Parathyroid adenoma (tissue), 2 donors: ENCODE measurements at regions not wholly inside any gene's neighbourhood (a gene's known extent, or its start where the extent isn't known, plus 50 kb on each side); places are given as distances from the start of the nearest gene placed in this dataset.

Experiments
- H2AFZ ChIP-seq: fragments of 300-600 bp; sonication (generic); one replicate; pipeline ENCODE4 v1.7.0; 2017; ENCODE audit warnings: antibody characterized with exemption, mild to moderate bottlenecking
- H3K27ac ChIP-seq: fragments of 300-600 bp; sonication (generic); one replicate; pipeline ENCODE4 v1.7.0; 2017
- H3K27me3 ChIP-seq: fragments of 300-600 bp; sonication (generic); one replicate; pipeline ENCODE4 v1.7.0; 2017; ENCODE audit warnings: low read length; ENCODE audit not compliant: control insufficient read depth, insufficient read depth
- H3K36me3 ChIP-seq: fragments of 300-600 bp; sonication (generic); one replicate; pipeline ENCODE4 v1.7.0; 2017; ENCODE audit warnings: low read length; ENCODE audit not compliant: control insufficient read depth, insufficient read depth
- H3K4me1 ChIP-seq: fragments of 300-600 bp; sonication (generic); one replicate; pipeline ENCODE4 v1.7.0; 2017; ENCODE audit warnings: control low read depth
- H3K4me2 ChIP-seq: fragments of 300-600 bp; sonication (generic); one replicate; pipeline ENCODE4 v1.7.0; 2017; ENCODE audit warnings: low read length
- H3K4me3 ChIP-seq: fragments of 300-600 bp; sonication (generic); one replicate; pipeline ENCODE4 v1.7.0; 2017; ENCODE audit warnings: low read depth, low read length
- H3K79me2 ChIP-seq: fragments of 300-600 bp; sonication (generic); one replicate; pipeline ENCODE4 v1.7.0; 2017; ENCODE audit warnings: control low read depth
- H3K9ac ChIP-seq: fragments of 300-600 bp; sonication (generic); one replicate; pipeline ENCODE4 v1.7.0; 2017; ENCODE audit warnings: mild to moderate bottlenecking
- H3K9me3 ChIP-seq: fragments of 300-600 bp; sonication (generic); one replicate; pipeline ENCODE4 v1.7.0; 2017; ENCODE audit warnings: low read length; ENCODE audit not compliant: control insufficient read depth
- CTCF ChIP-seq: fragments of 300-600 bp; sonication (generic); IDR thresholded peaks from one replicate; pipeline ENCODE4 v1.7.0; 2017; ENCODE audit warnings: antibody characterized with exemption, mild to moderate bottlenecking
- donor health status: primary hyperparathyroidism.

DNA sequence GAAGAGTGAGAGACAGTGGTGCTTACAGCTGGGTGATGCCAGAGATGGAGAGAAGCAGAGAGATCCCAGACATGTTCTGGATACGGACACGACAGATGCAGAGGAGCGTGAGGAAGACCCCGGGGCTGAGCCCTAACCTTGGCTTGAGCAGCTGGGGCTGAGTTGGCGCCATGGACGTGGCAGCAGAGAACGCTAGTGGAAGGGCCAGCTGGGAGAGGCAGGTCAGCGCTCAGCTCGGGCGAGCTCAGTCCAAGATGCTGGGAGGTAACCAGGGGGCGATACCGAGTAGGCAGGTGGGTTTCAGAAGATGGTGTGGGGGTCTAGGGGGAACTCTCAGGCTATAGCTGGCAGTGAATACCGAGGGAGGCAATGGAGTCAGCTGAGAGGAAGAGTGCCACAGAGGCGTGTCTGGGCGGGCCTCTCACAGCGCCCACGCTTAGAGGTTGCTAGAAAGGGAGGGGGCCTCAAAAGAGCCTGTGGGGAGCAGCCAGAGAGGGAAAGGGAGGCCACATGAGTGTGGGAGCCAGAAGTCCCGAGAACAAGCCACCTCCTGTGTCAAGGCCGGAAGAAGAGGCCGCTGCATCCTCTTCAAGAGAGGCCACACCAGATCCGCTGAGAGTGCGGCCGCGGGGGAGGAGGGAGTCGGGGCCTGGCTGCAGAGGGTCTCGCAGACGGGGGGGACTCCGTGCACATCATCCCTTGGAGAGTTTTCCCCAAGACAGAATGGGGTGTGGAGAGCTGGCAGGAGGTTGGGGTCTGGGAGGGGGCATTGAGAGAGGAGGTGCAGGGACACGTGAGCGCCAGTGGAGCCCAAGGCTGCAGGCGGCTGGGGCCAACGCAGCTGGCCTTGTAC, 57.0 kb upstream of the DIO3 start:
- Histone ChIP-seq H3K9me3 (no peaks in the 10 kb centered on the region), H3K36me3 (no peaks in the 10 kb centered on the region), H3K4me2 (no peak overlapping the region), H3K4me3 (no peak overlapping the region), H3K79me2 (no peaks in the 10 kb centered on the region), H2AFZ (no peak overlapping the region), H3K9ac (no peak overlapping the region), H3K27ac (no peak overlapping the region), H3K4me1 (no peaks in the 10 kb centered on the region), H3K27me3 (no peaks in the 10 kb centered on the region)
- no peak for TF ChIP-seq CTCF

DNA sequence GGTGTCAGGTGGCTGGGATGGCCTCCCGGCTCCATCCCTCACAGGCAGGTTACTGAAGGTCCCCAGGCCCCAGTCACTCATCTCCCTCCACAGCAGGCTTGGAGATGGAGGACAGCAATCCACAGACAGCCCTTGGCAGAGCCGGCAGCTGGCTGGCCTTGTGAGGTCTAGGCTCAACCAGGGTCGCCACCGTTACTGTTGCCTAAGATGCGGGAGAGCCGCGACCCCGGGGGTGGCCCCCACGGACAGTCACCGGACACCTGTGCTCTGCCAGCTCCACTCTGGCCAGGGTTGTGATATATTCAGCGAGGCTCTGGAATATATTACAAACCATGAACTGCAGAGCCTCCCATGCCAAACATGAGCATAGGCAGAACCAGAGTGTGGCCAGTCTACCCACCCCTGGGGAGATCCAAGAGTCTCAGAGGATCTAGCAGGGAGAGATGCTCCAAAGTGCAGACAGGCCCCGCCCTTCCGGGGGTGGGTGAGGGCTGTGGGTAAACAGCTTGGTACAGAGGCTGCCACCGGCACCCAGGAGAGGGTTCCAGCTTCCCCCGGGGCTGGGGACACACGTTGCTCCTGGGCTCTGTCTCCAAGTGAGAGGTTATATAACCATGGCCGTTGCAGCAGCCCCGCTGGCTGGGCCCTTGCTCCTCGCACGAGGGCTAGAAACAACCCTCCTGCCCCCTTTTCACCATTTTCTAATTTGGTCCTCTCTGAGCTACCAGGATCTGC, 55.9 kb upstream of the DIO3 start:
- Histone ChIP-seq H3K4me3 (no peak overlapping the region), H3K79me2 (no peaks in the 10 kb centered on the region), H3K4me2 (no peak overlapping the region), H3K9me3 (no peaks in the 10 kb centered on the region), H2AFZ (no peak overlapping the region), H3K36me3 (no peaks in the 10 kb centered on the region), H3K4me1 (no peaks in the 10 kb centered on the region), H3K27me3 (no peaks in the 10 kb centered on the region), H3K27ac (no peak overlapping the region), H3K9ac (no peak overlapping the region)
- TF ChIP-seq CTCF, result no peak

DNA sequence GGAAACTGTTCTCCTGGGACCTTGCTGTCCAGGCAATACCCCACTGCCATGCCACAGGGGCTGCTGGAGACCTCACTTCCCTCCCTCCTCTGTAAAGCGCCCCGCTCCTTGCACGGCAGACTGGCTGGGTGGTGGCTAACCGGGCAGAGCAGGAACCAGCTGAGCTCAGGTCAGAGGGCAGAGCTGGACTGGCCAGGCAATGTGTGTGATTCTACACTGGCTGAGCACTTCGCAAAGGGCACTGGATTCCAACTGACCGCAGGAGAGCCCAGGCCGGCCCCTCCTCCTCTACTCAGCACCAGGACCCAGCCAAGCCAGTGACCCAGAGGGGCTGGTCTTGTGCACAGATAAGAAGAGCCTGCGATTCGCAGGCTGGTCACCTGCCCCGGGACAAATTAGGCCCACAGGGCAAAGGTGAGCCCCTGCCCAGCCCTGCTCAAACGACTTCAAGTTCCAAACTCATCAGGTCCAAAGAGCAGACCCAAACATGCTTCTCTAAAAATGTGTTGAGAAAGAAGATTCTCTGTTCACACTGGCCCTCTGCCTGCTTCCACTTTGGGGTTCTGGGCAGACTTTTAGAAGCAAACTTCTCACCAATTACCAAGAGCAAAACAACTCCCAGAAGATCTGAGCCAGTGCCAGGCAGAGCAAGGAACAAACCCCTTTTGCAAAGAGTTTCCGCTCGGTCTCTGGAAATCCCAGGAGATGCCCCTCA, 54.9 kb upstream of the DIO3 start:
- no peak overlapping the region for H2AFZ ChIP-seq
- no peak overlapping the region for H3K4me2 ChIP-seq
- TF ChIP-seq CTCF, result no peak
- H3K4me3 ChIP-seq, result no peak overlapping the region
- no peaks in the 10 kb centered on the region for H3K79me2 ChIP-seq
- H3K27me3 ChIP-seq, result no peaks in the 10 kb centered on the region
- H3K9me3 ChIP-seq, result no peaks in the 10 kb centered on the region
- H3K27ac ChIP-seq, result no peak overlapping the region
- no peaks in the 10 kb centered on the region for H3K36me3 ChIP-seq
- H3K9ac ChIP-seq, result no peak overlapping the region
- no peaks in the 10 kb centered on the region for H3K4me1 ChIP-seq

GRCh38 chr14:101506926-101507835, 54.1 kb upstream of the DIO3 start:
- Histone ChIP-seq H3K79me2 (no peaks in the 10 kb centered on the region), H3K27me3 (no peaks in the 10 kb centered on the region), H3K4me2 (no peak overlapping the region), H3K27ac (no peak overlapping the region), H3K36me3 (no peaks in the 10 kb centered on the region), H3K4me1 (no peaks in the 10 kb centered on the region), H2AFZ (no peak overlapping the region), H3K9ac (no peak overlapping the region), H3K9me3 (no peaks in the 10 kb centered on the region), H3K4me3 (no peak overlapping the region)
- no peak for TF ChIP-seq CTCF
